T-cell (primary cell): ENCODE measurements at regions not wholly inside any gene's neighbourhood (a gene's known extent, or its start where the extent isn't known, plus 50 kb on each side); places are given as distances from the start of the nearest gene placed in this dataset.

Source experiments
- ATAC-seq, 4 experiments: fragments of 200-7000 bp in 3 of 4; fragments of 150-1000 bp in 1 of 4; cut with Tn5 transposase; replicated peaks in 1 of 4; 1 replicate in 3 of 4; 2 replicates in 1 of 4; pipeline ENCODE4 v1.10.0; 2021; ENCODE audit warnings: moderate library complexity in 3 of 4, mild to moderate bottlenecking in 2 of 4, moderate number of reproducible peaks in 1 of 4
- CTCF ChIA-PET, 2 donors: fragments of 300-600 bp; sonication (Branson Sonifier 250); formaldehyde crosslinking; loops; one replicate each; lab custom pipeline; 2022; ENCODE audit warnings: antibody characterized with exemption in 2 of 2; lab: Charles Lee
- POLR2A ChIA-PET, 2 donors: fragments of 300-600 bp; sonication (Branson Sonifier 250); formaldehyde crosslinking; loops; one replicate each; lab custom pipeline; 2022; ENCODE audit warnings: antibody characterized with exemption in 2 of 2; lab: Charles Lee
- DNase-seq, 35 experiments: peaks; one replicate each; pipeline versions ENCODE4 v3.0.0 to v3.0.0-alpha.2; 2013 to 2023
- H3K27ac ChIP-seq: one replicate; pipeline ENCODE4 v1.5.1; 2013; ENCODE audit warnings: low read length
- H3K27me3 ChIP-seq, 2 experiments: replicated peaks in 1 of 2; 1 replicate in 1 of 2; 2 replicates in 1 of 2; pipeline versions ENCODE4 v1.6.1 to v1.7.0; 2013; ENCODE audit warnings: low read length in 1 of 2, mixed read lengths in 1 of 2; ENCODE audit not compliant: control insufficient read depth in 2 of 2, insufficient read depth in 2 of 2; ENCODE audit errors: extremely low read depth in 1 of 2
- H3K36me3 ChIP-seq, 2 donors: 1 replicate in 1 of 2; 2 replicates in 1 of 2; pipeline versions ENCODE4 v1.6.1 to v1.7.0; 2013; ENCODE audit warnings: low read length in 1 of 2; ENCODE audit not compliant: control insufficient read depth in 2 of 2, insufficient read depth in 1 of 2; ENCODE audit errors: extremely low read depth in 1 of 2
- H3K4me1 ChIP-seq, 2 experiments: 1 replicate in 1 of 2; 2 replicates in 1 of 2; pipeline versions ENCODE4 v1.6.1 to v1.7.0; 2013; ENCODE audit warnings: low read length in 2 of 2, mixed read lengths in 1 of 2; ENCODE audit not compliant: insufficient read depth in 2 of 2, control insufficient read depth in 1 of 2; ENCODE audit errors: extremely low read depth in 1 of 2
- H3K4me3 ChIP-seq, 2 donors: 1 replicate in 1 of 2; 2 replicates in 1 of 2; pipeline versions ENCODE4 v1.5.1 to v1.7.0; 2013; ENCODE audit warnings: mild to moderate bottlenecking in 2 of 2, low read length in 1 of 2, moderate library complexity in 1 of 2; ENCODE audit not compliant: control insufficient read depth in 1 of 2; ENCODE audit errors: extremely low read depth in 1 of 2
- H3K9me3 ChIP-seq: 2 replicates; pipeline ENCODE4 v1.7.0; 2013
- H3K27ac Mint-ChIP-seq, 2 donors: one replicate each; pipeline ENCODE4 v1.8.0; 2020 to 2021; ENCODE audit warnings: mild to moderate bottlenecking in 2 of 2, mixed read lengths in 2 of 2
- H3K27me3 Mint-ChIP-seq, 2 donors: one replicate each; pipeline ENCODE4 v1.8.0; 2021 to 2022; ENCODE audit warnings: mixed read lengths in 2 of 2
- H3K36me3 Mint-ChIP-seq: one replicate; pipeline ENCODE4 v1.8.0; 2021; ENCODE audit warnings: mixed read lengths
- H3K4me1 Mint-ChIP-seq, 3 donors: one replicate each; pipeline ENCODE4 v1.8.0; 2020 to 2022; ENCODE audit warnings: mixed read lengths in 3 of 3, mild to moderate bottlenecking in 1 of 3
- H3K4me3 Mint-ChIP-seq, 3 donors: one replicate each; pipeline ENCODE4 v1.8.0; 2020 to 2022; ENCODE audit warnings: mild to moderate bottlenecking in 3 of 3, mixed read lengths in 3 of 3, moderate library complexity in 3 of 3
- H3K9me3 Mint-ChIP-seq, 3 donors: one replicate each; pipeline ENCODE4 v1.8.0; 2020 to 2022; ENCODE audit warnings: mixed read lengths in 3 of 3
- WGBS: methylation state at CpG from one replicate; pipeline ENCODE4 v1.1.5; 2013; ENCODE audit warnings: missing lambda C conversion rate; ENCODE audit not compliant: insufficient coverage; 5-methylcytosine and 5-hydroxymethylcytosine counted together

DNA sequence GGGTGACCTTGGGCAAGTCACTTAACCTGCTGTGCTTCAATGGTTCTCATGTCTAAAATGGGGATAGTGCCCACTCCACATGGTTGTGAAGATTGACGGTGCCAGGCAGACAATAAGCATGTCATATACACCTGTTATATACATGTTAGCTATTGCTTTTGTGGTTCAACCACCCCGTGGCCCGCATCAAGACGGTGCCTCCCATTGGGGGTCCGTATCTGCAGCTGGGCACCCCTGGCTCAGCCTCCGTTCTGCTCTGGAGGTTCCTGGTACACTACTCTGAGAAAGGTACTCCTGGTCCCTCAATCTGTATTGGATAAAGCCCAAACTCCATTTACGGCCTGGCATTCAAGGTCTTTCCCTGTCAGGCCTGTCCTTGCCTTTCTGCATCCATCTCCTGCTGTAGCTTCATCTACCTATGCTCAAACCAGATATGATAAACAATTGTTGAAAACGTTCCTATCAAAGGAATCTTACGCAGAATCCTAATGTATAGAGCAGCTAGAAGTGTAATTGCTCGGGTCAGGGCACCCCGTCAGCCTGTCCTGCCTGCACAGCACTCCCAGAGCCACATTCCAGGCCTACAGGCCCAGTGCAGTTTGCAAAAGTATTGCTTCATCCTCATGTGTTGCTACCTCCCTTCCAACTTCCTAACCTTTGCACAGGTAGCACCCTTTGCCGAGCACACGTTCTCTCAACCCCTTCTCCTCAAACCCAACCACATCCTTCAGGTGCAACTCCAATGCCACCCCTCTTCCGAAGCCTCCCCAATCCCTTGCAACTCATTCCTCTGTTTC, 194.9 kb downstream of the BCR start:
- H3K27ac ChIP-seq: no peak overlapping the region
- no peak overlapping the region for H3K27ac Mint-ChIP-seq
- WGBS: 50% methylated on average over 9 of the region's 14 CpGs
- ChIA-PET POLR2A (no interaction called here), CTCF (interaction anchor here in 1 of 2 donors (0.6 kb wide), 1 partner anchor 201 kb away, joined by 4 read pairs; no protein-coding TSS in a partner anchor)
- no peak overlapping the region for H3K4me3 ChIP-seq
- H3K9me3 ChIP-seq: no peaks in the 10 kb centered on the region
- H3K36me3 ChIP-seq: no peaks in the 10 kb centered on the region
- ATAC-seq (no peak), DNase-seq (no peak)
- H3K9me3 Mint-ChIP-seq: no peaks in the 10 kb centered on the region
- H3K27me3 ChIP-seq: peaks cover 0 to 10% of the 10 kb centered on the region in 2 experiments
- no peaks in the 10 kb centered on the region for H3K4me1 ChIP-seq
- no peaks in the 10 kb centered on the region for H3K36me3 Mint-ChIP-seq
- H3K27me3 Mint-ChIP-seq: peaks cover 3% of the 10 kb centered on the region in 2 donors
- no peaks in the 10 kb centered on the region for H3K4me1 Mint-ChIP-seq
- H3K4me3 Mint-ChIP-seq: no peak overlapping the region

DNA sequence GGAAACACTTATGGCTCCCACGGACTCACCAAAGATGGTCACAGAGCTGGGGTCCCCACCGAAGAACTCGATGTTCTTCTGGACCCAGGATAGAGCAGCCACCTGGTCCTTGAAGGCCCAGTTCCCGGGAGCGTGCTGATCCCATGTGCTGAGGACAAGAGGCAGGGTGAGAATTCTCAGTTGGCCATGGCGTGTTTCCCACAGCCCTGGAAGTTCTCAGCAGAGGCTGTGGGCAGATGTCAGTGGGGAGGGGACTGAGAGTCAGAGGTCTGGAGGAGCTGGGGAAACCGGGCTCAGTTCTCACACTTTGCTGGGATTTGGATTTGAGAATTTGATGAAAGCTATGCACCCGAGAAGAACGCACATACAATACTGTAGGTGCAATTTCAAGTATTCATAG, 193.3 kb downstream of the BCR start:
- WGBS: 81% methylated on average over 8 of the region's 9 CpGs
- Histone ChIP-seq H3K27me3 (peaks cover 0 to 14% of the 10 kb centered on the region in 2 experiments), H3K9me3 (no peaks in the 10 kb centered on the region)

DNA sequence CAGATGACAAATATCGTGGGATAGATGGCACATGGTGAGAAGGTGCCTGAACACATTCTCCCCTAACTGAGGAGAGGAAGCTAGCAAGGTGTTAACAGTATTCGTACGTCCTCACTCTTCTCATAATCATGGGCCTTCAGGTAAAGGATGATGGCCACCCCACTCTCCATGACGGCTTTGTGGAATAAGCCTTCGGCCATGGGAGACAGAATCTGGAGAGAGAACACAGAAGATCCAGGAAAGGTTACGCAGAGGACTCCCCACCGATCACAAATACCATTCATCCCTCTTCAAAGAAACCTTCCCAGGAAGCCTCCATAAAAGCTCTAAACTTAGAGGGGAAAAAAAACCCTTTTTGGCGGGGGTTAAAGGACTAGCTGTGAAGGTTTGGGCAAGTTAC, 189.9 kb downstream of the BCR start:
- H3K27me3 ChIP-seq: peaks cover 0 to 10% of the 10 kb centered on the region in 2 experiments
- POLR2A ChIA-PET: no interaction called here
- no peak overlapping the region for H3K4me3 Mint-ChIP-seq
- no peak overlapping the region for H3K27ac Mint-ChIP-seq
- no peaks in the 10 kb centered on the region for H3K36me3 ChIP-seq
- ATAC-seq: no peak
- H3K9me3 ChIP-seq: no peaks in the 10 kb centered on the region
- no peak overlapping the region for H3K27ac ChIP-seq
- H3K4me3 ChIP-seq: no peak overlapping the region
- no peaks in the 10 kb centered on the region for H3K36me3 Mint-ChIP-seq
- no peaks in the 10 kb centered on the region for H3K4me1 ChIP-seq
- no peaks in the 10 kb centered on the region for H3K9me3 Mint-ChIP-seq
- peaks cover 18 to 24% of the 10 kb centered on the region in 2 donors for H3K27me3 Mint-ChIP-seq
- WGBS: no CpG with 5 or more reads among the region's 8 CpGs
- DNase-seq: no peak
- no peaks in the 10 kb centered on the region for H3K4me1 Mint-ChIP-seq
- CTCF ChIA-PET: no interaction called here

More for the DNA sequence above, 193.3 kb downstream of the BCR start:
- no peak for ATAC-seq
- Mint-ChIP-seq H3K36me3 (no peaks in the 10 kb centered on the region), H3K27ac (no peak overlapping the region), H3K27me3 (peaks cover 13 to 15% of the 10 kb centered on the region in 2 donors), H3K4me3 (no peak overlapping the region), H3K9me3 (no peaks in the 10 kb centered on the region), H3K4me1 (no peaks in the 10 kb centered on the region)
- H3K4me1 ChIP-seq: no peaks in the 10 kb centered on the region
- ChIA-PET POLR2A (no interaction called here), CTCF (no interaction called here)
- DNase-seq: no peak
- H3K36me3 ChIP-seq: no peaks in the 10 kb centered on the region
- no peak overlapping the region for H3K27ac ChIP-seq
- H3K4me3 ChIP-seq: no peak overlapping the region

DNA sequence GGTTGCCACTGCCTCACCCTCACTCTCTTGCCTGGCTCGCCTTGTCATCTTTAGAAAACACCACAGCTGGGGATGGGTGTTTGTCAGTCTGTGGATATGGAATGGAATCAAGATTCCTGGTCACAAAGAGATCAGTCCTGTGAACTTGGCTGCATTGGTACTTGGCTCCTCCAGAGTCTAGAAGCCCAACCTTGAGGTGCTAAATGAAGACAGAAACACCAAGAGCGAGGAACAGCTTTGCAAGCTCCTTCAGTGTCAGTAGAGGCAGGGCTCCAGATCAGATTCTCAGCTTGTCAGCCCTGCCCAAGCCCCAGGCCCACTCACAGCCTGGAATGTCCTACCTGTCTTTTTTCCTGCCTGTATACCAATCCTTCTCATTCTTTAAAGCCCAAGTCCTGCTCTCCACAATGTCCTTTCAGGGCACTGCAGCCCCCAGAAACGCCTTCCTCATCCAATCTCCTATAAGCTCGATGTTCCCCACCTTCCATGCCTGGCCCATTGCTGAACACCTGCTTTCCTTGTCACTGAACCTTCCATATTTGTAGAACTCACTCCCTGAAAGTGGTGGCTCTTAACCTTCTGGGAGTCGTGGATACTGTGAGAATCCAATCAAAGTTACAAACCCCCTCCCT, 188.9 kb downstream of the BCR start:
- CTCF ChIA-PET: no interaction called here

More for the DNA sequence above, 188.9 kb downstream of the BCR start:
- H3K36me3 Mint-ChIP-seq: no peaks in the 10 kb centered on the region
- no peak for ATAC-seq
- H3K4me3 ChIP-seq: no peak overlapping the region
- no peaks in the 10 kb centered on the region for H3K4me1 ChIP-seq
- H3K4me3 Mint-ChIP-seq: no peak overlapping the region
- POLR2A ChIA-PET: no interaction called here
- H3K27me3 Mint-ChIP-seq: peaks cover 18 to 24% of the 10 kb centered on the region in 2 donors
- DNase-seq: no peak
- H3K27me3 ChIP-seq: peaks cover 0 to 5% of the 10 kb centered on the region in 2 experiments
- no peaks in the 10 kb centered on the region for H3K9me3 ChIP-seq
- H3K36me3 ChIP-seq: no peaks in the 10 kb centered on the region
- no peaks in the 10 kb centered on the region for H3K9me3 Mint-ChIP-seq
- H3K27ac ChIP-seq: no peak overlapping the region
- 84% methylated on average over 3 of the region's 5 CpGs for WGBS
- H3K27ac Mint-ChIP-seq: no peak overlapping the region
- no peaks in the 10 kb centered on the region for H3K4me1 Mint-ChIP-seq
